Putamen (tissue), 1 donor: ENCODE measurements at regions not wholly inside any gene's neighbourhood (a gene's known extent, or its start where the extent isn't known, plus 50 kb on each side); places are given as distances from the start of the nearest gene placed in this dataset.

Experiments
- DNase-seq: peaks from one replicate; pipeline ENCODE4 v3.0.0-alpha.2; 2016; ENCODE audit warnings: low spot score

DNA sequence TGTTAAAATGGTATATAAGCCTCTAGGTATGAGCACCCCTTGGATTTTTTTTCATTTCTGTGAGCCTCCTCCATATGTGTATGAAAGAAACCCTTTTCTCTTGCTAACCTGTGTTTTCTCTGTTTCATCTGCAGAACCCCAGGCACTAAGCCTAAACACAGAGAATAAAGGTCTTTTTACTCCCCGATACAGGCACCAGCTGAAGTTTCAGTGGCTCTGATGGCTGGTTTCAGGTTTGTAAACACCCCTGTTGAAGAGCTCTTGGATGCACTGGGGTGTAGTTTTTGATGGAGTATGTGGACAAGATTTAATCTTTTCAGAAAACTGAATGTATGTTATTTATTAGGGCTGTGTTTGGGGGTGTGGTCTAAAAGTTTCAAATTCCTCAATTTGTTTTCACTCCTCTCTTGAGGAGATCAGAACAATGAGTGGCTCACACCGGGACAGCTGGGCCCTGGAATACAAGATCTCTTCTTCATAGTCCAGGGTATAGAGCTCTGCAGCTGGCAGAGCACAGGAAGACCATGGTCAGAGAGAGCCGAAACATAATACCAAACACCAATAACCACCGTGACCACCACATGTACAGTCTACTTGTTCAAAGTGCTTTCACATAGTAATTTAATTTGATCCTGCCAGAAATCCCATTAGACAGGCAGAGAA lies 50.2 kb upstream of the VTCN1 start:
- DNase-seq: no peak
